Breast epithelium (tissue), 3 donors: ENCODE measurements at regions not wholly inside any gene's neighbourhood (a gene's known extent, or its start where the extent isn't known, plus 50 kb on each side); places are given as distances from the start of the nearest gene placed in this dataset.

Source experiments
- POLR2AphosphoS5 ChIP-seq, 3 donors: sonication (generic); formaldehyde crosslinking; IDR thresholded peaks; one replicate each; pipeline ENCODE4 v1.6.1; 2017; ENCODE audit warnings: antibody characterized with exemption in 3 of 3
- TF ChIP-seq, protein P1 (sequence below), 3 donors: fragments of 450-650 bp; IDR thresholded peaks; one replicate each; pipeline ENCODE4 v1.5.1; 2016 to 2017; ENCODE audit warnings: antibody characterized with exemption in 3 of 3, mild to moderate bottlenecking in 3 of 3, moderate library complexity in 3 of 3

DNA sequence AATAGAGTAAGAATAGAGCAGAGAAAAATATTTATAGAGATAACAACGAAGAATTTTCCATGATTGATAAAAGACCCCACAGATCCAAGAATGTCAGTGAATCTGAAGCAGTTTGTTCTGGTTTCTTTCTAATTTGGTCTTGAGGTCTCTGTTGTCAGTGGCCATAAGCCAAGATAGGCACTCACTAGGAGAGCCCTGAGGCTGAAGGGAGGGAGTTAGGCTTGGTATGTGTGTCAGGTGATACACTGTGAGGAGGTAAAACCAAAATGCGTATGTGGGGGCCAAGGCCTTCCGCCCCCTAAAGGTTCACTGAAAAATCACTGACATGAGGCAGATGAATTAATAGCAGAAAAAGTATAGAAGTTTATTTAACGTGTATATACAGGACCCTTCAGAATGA lies 382.3 kb upstream of the HTR2C start:
- TF ChIP-seq POLR2AphosphoS5 (IDR thresholded peaks at IDR 0.05) = no peak
- TF ChIP-seq, protein P1, sequence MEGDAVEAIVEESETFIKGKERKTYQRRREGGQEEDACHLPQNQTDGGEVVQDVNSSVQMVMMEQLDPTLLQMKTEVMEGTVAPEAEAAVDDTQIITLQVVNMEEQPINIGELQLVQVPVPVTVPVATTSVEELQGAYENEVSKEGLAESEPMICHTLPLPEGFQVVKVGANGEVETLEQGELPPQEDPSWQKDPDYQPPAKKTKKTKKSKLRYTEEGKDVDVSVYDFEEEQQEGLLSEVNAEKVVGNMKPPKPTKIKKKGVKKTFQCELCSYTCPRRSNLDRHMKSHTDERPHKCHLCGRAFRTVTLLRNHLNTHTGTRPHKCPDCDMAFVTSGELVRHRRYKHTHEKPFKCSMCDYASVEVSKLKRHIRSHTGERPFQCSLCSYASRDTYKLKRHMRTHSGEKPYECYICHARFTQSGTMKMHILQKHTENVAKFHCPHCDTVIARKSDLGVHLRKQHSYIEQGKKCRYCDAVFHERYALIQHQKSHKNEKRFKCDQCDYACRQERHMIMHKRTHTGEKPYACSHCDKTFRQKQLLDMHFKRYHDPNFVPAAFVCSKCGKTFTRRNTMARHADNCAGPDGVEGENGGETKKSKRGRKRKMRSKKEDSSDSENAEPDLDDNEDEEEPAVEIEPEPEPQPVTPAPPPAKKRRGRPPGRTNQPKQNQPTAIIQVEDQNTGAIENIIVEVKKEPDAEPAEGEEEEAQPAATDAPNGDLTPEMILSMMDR (IDR thresholded peaks at IDR 0.05) = no peak
